Panc1 (cell line): ENCODE measurements at regions not wholly inside any gene's neighbourhood (a gene's known extent, or its start where the extent isn't known, plus 50 kb on each side); places are given as distances from the start of the nearest gene placed in this dataset.

Experiments
- CTCF ChIP-seq: fragments of 450-650 bp; IDR thresholded peaks from 2 replicates; pipeline ENCODE4 v1.5.1; 2017; ENCODE audit warnings: mild to moderate bottlenecking
- POLR2AphosphoS5 ChIP-seq: IDR thresholded peaks from 2 replicates; pipeline ENCODE4 v1.6.1; 2012; ENCODE audit warnings: mild to moderate bottlenecking, low read depth, low read length, moderate library complexity

GRCh38 chr15:25242957-25243799 is 195.6 kb downstream of the UBE3A start:
- TF ChIP-seq CTCF, result no peak
- TF ChIP-seq POLR2AphosphoS5, result no peak
